NCI-H2196 treated with DMSO at 0.1 percent for 48 hours (cell line): ENCODE measurements at regions not wholly inside any gene's neighbourhood (a gene's known extent, or its start where the extent isn't known, plus 50 kb on each side); places are given as distances from the start of the nearest gene placed in this dataset.
"Not testable (repeated sequence)": the region's sequence is repeated elsewhere in the genome, so short reads cannot be mapped to it uniquely, and the experiment has no call there.

Experiments
- DNase-seq: peaks from one replicate; lab custom pipeline; 2025; ENCODE audit not compliant: unreplicated experiment; lab: John Stamatoyannopoulos, UW

- DNase-seq, result no peak
Observed at GRCh38 chr12:47351526-47351925, 271.8 kb upstream of the AMIGO2 start.

- DNase-seq, result no peak
Observed at GRCh38 chr12:47350062-47350408, 270.3 kb upstream of the AMIGO2 start.

DNA sequence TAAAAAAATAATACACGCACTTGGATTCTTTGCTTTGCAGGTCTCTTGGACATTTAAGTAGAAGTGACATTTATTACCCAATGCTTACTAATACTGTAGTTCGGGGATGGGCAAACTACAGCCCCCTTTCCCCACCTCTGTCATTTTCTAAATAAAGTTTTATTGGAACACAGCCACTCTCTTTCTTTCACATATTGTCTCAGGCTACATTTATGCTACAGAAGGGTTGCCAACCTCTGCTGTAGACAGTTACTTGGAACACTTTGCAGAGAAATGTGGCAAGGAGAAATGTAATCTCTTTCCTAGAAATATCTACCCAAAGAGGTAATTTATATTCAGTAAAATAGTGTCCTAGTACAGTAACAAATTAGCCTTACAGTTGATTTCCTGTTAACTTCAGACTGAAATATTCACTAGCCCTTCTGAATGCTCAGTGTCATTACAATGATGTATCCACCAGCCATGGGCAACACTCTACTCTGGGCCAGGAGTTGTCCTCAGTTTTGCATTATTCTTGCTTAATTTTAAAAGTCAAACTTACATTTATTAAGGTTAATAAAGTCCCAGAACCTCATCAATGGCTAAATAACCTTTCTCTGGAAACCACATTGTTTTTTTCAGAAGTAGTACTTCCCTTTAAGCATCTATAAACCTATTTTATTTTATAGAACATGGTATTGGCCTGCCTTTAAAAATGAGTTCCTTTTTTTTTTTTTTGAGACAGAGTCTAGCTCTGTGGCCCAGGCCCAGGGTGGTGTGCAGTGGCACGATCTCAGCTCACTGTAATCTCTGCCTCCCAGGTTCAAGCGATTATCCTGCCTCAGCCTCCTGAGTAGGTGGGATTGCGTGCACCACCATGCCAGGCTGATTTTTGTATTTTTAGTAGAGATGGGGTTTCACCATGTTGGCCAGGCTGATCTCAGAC, 269.6 kb upstream of the AMIGO2 start:
- DNase-seq, result no peak

- no peak for DNase-seq
Observed at GRCh38 chr12:47348206-47348605, 268.4 kb upstream of the AMIGO2 start.

GRCh38 chr12:47346251-47347019, 266.7 kb upstream of the AMIGO2 start:
- DNase-seq, result no peak

- DNase-seq, result no peak
Observed at GRCh38 chr12:47343684-47344567, 264.2 kb upstream of the AMIGO2 start.

DNA sequence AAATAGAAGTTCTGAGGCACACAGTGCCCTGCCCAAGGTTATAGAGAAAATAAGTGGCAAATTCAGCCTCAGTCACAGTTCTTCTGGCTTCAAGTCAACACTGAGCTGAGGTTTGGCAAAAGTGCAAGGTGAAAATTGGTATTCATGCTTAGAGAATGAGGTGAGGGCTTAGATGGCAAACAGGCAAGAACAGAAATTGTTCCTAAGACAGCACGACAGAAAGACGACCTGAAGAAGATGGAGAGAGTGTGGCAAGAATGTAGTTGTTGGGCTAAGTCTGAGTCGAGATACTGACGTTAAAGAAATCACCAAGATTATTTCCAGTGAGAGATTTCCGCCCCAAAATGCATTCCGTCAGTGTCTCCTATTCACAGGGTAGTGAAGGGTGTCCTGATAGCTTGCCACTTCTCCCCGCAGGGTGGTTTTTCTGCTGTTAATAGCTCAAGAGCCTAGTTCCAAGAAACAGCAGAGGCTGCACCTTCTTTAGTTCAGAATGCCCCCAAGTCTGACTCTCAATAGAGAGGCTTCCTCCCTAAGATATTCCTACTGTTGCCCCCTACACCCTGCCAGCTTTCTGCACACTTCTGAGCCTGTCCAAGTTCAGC, 260.8 kb upstream of the AMIGO2 start:
- DNase-seq, result no peak

- no peak for DNase-seq
Observed at GRCh38 chr12:47337581-47337980, 257.8 kb upstream of the AMIGO2 start.

DNA sequence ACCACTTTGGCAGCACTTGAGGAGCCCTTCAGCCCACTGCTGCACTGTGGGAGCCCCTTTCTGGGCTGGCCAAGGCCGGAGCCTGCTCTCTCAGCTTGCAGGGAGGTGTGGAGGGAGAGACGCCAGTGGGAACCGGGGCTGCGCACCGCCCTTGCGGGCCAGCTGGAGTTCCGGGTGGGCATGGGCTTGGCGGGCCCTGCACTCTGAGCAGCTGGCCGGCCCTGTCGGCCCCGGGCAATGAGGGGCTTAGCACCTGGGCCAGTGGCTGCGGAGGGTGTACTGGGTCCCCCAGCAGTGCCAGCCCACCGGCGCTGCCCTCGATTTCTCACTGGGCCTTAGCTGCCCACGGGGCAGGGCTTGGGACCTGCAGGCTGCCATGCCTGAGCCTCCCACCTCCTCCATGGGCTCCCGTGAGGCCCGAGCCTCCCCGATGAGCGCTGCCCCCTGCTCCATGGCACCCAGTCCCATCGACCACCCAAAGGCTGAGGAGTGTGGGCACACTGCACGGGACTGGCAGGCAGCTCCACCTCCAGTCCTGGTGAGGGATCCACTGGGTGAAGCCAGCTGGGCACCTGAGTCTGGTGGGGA, 253.6 kb upstream of the AMIGO2 start:
- not testable (repeated sequence) for DNase-seq

DNA sequence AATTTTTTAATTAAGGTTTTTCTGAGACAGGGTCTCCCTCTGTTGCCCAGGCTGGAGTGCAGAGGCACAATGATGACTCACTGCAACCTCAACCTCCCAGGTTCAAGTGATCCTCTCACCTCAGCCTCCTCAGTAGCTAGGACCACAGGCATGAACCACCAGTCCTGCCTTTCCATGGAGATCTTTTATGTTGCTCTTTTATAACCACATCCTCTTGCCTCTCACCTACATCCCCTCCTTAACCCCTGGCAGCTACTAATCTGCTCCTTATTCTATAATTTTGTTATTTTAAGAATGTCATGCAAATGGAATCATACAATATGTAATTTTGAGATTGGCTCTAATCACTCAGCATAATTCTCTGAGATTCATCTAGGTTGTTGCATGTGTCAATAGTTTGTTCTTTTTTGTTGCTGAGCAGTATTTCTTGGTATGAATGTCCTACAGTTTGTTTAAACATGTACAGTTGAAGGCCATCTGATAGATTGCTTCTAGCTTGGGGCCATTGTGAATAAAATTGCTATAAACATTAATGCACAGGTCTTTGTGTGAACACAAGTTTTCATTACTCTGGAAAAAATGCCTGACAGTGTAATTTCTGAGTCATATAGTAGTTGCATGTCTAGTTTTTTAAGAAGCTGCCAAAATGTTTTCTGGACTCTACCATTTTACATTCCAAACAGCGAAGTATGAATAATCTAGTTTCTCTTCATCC, 249.2 kb upstream of the AMIGO2 start:
- no peak for DNase-seq

GRCh38 chr12:47326190-47326589, 246.4 kb upstream of the AMIGO2 start:
- no peak for DNase-seq

DNA sequence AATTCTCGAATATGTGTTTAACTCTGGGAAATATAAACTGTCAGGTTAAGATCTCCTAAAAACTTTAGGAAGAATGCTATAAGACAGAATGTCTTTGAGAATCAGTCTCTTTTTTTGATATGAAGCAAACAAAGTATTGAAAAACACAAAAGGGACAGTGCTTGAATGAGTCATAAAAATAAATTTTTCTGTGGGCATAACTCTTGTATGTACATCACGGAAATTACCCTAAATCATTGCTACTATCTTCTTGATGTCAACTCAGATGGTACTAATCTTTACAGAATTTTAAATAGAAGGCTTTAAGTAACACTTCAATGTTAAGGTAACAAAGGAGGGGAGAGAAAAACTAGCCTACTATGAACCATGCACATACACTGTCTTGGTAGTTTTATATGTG, 244.0 kb upstream of the AMIGO2 start:
- no peak for DNase-seq

GRCh38 chr12:47321436-47321835, 241.7 kb upstream of the AMIGO2 start:
- no peak for DNase-seq

GRCh38 chr12:47319746-47320145, 240.0 kb upstream of the AMIGO2 start:
- no peak for DNase-seq

DNA sequence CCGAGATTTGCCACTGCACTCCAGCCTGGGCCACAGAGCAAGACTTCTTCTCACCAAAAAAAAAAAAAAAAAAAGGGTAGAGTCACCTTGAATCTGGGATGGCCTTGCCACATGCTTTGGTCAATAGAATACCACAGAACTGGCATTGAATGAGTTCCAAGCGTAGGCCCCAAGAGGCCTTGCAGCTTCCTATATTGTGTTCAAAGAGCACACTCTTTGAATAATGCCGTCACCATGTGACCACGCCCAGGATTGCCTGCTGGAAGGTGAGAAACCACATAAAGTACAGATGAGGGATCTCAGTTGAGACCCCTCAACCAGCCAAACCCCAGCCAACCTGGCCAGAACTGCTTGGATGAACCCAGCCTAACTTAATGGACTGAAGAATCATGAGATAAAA, 239.2 kb upstream of the AMIGO2 start:
- no peak for DNase-seq

GRCh38 chr12:47317175-47317915, 237.6 kb upstream of the AMIGO2 start:
- no peak for DNase-seq

GRCh38 chr12:47316609-47317049, 236.9 kb upstream of the AMIGO2 start:
- no peak for DNase-seq

GRCh38 chr12:47314996-47315395, 235.2 kb upstream of the AMIGO2 start:
- no peak for DNase-seq

DNA sequence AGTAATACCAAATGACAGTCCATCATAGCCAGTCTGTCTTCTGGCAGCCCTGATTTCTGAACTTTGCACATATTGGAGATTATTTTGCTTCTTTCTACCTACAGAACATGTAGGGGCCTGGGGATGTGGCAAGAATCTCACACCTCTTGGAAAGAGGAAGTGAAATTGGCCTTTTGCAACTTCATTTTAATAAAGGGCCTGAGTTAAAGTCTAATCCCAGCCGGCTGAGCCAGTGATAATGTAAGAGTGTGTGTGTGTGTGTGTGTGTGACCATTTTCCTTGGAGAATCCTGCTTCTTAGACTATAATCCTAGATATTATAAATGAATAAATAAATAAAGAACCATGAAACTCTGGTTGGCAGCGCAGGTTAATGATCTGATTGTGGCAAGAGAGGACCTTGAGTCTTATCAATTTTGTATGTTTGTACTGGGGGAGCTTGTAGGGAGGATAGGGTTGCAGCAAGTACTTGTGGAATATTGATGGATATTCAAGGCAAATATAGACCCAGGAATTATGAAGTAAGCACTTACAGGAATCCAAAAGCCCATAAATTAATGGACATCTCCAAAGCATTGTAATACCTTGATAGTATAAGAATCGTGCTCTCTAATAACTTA, 233.2 kb upstream of the AMIGO2 start:
- no peak for DNase-seq
